COLO668 (cell line): ENCODE measurements at regions not wholly inside any gene's neighbourhood (a gene's known extent, or its start where the extent isn't known, plus 50 kb on each side); places are given as distances from the start of the nearest gene placed in this dataset.
"Not testable (repeated sequence)": the region's sequence is repeated elsewhere in the genome, so short reads cannot be mapped to it uniquely, and the experiment has no call there.

Experiments
- DNase-seq: peaks from one replicate; lab custom pipeline; 2025; ENCODE audit not compliant: unreplicated experiment; lab: John Stamatoyannopoulos, UW

- DNase-seq, result no peak
Measured at GRCh38 chr12:87349681-87350080, 679.5 kb downstream of the C12orf50 start.

- no peak for DNase-seq
Measured at GRCh38 chr12:87348071-87348470, 681.1 kb downstream of the C12orf50 start.

- no peak for DNase-seq
Measured at GRCh38 chr12:87344699-87345098, 684.5 kb downstream of the C12orf50 start.

- no peak for DNase-seq
Measured at GRCh38 chr12:87338681-87339080, 690.5 kb downstream of the C12orf50 start.

- DNase-seq, result no peak
Measured at GRCh38 chr12:87336814-87337336, 692.3 kb downstream of the C12orf50 start.

- DNase-seq, result no peak
Measured at GRCh38 chr12:87332987-87333726, 696.0 kb downstream of the C12orf50 start.

- DNase-seq, result not testable (repeated sequence)
Measured at GRCh38 chr12:87330071-87330555, 699.1 kb downstream of the C12orf50 start.

- DNase-seq, result no peak
Measured at GRCh38 chr12:87329076-87329863, 699.9 kb downstream of the C12orf50 start.

- DNase-seq, result no peak
Measured at GRCh38 chr12:87323369-87323768, 705.8 kb downstream of the C12orf50 start.

- DNase-seq, result no peak
Measured at GRCh38 chr12:87320724-87321123, 708.5 kb downstream of the C12orf50 start.

GRCh38 chr12:87317302-87317701 lies 711.9 kb downstream of the C12orf50 start:
- DNase-seq, result no peak

- DNase-seq, result no peak
Measured at GRCh38 chr12:87311206-87311605, 718.0 kb downstream of the C12orf50 start.

GRCh38 chr12:87310126-87310525 lies 719.1 kb downstream of the C12orf50 start:
- DNase-seq, result no peak

GRCh38 chr12:87305481-87305880 lies 723.7 kb downstream of the C12orf50 start:
- DNase-seq, result no peak

- no peak for DNase-seq
Measured at GRCh38 chr12:87304406-87304805, 724.8 kb downstream of the C12orf50 start.

- DNase-seq, result no peak
Measured at GRCh38 chr12:87303396-87304012, 725.7 kb downstream of the C12orf50 start.

- DNase-seq, result no peak
Measured at GRCh38 chr12:87302126-87302745, 727.0 kb downstream of the C12orf50 start.

- no peak for DNase-seq
Measured at GRCh38 chr12:87290505-87290904, 738.7 kb downstream of the C12orf50 start.

- DNase-seq, result no peak
Measured at GRCh38 chr12:87283886-87284285, 745.3 kb downstream of the C12orf50 start.

- DNase-seq, result no peak
Measured at GRCh38 chr12:87283111-87283510, 746.1 kb downstream of the C12orf50 start.

- DNase-seq, result no peak
Measured at GRCh38 chr12:87280893-87281292, 748.3 kb downstream of the C12orf50 start.
